H9 (cell line): ENCODE measurements at regions not wholly inside any gene's neighbourhood (a gene's known extent, or its start where the extent isn't known, plus 50 kb on each side); places are given as distances from the start of the nearest gene placed in this dataset.

Experiments used
- DNase-seq: peaks from one replicate; pipeline ENCODE4 v3.0.0-alpha.2; 2017
- H2AFZ ChIP-seq: one replicate; pipeline ENCODE4 v1.6.1; 2013; ENCODE audit warnings: mild to moderate bottlenecking, low read length, control low read depth, moderate library complexity
- H2AK5ac ChIP-seq: 2 replicates; pipeline ENCODE4 v1.6.1; 2013; ENCODE audit warnings: low read length, control low read depth, mixed read lengths; ENCODE audit not compliant: insufficient read length
- H2BK120ac ChIP-seq: one replicate; pipeline ENCODE4 v1.6.1; 2013; ENCODE audit warnings: low read depth, mild to moderate bottlenecking, low read length, control low read depth, inconsistent platforms; ENCODE audit not compliant: poor library complexity, severe bottlenecking
- H2BK12ac ChIP-seq: 2 replicates; pipeline ENCODE4 v1.6.1; 2013; ENCODE audit warnings: low read length, control low read depth, mixed read lengths, low read depth; ENCODE audit not compliant: insufficient read length
- H2BK15ac ChIP-seq: 2 replicates; pipeline ENCODE4 v1.6.1; 2013; ENCODE audit warnings: low read depth, low read length, control low read depth
- H2BK20ac ChIP-seq: one replicate; pipeline ENCODE4 v1.6.1; 2013; ENCODE audit warnings: low read depth, mild to moderate bottlenecking, low read length, control low read depth, inconsistent platforms; ENCODE audit not compliant: poor library complexity, severe bottlenecking
- H2BK5ac ChIP-seq: 2 replicates; pipeline ENCODE4 v1.6.1; 2013; ENCODE audit warnings: low read length, control low read depth, mixed read lengths; ENCODE audit not compliant: insufficient read length
- H3K14ac ChIP-seq: 2 replicates; pipeline ENCODE4 v1.6.1; 2013; ENCODE audit warnings: low read length, control low read depth; ENCODE audit not compliant: insufficient read depth
- H3K18ac ChIP-seq: 2 replicates; pipeline ENCODE4 v1.6.1; 2013; ENCODE audit warnings: low read depth, mild to moderate bottlenecking, mixed read lengths, low read length, control low read depth; ENCODE audit not compliant: insufficient read length
- H3K23ac ChIP-seq: 2 replicates; pipeline ENCODE4 v1.6.1; 2013; ENCODE audit warnings: low read length, control low read depth, mixed read lengths, low read depth; ENCODE audit not compliant: insufficient read length
- H3K23me2 ChIP-seq: 2 replicates; pipeline ENCODE4 v1.6.1; 2013; ENCODE audit warnings: low read depth, mild to moderate bottlenecking, mixed read lengths, low read length, control low read depth; ENCODE audit not compliant: insufficient read length, poor library complexity, severe bottlenecking
- H3K27ac ChIP-seq: 2 replicates; pipeline ENCODE4 v1.5.1; 2013; ENCODE audit warnings: low read length, control low read depth, mixed read lengths, low read depth; ENCODE audit not compliant: insufficient read length
- H3K27me3 ChIP-seq: 2 replicates; pipeline ENCODE4 v1.6.1; 2013; ENCODE audit warnings: low read length, control low read depth, inconsistent platforms; ENCODE audit not compliant: insufficient read depth
- H3K4ac ChIP-seq: 2 replicates; pipeline ENCODE4 v1.6.1; 2013; ENCODE audit warnings: low read depth, mild to moderate bottlenecking, control low read depth, inconsistent platforms, low read length, moderate library complexity
- H3K4me1 ChIP-seq: 2 replicates; pipeline ENCODE4 v1.6.1; 2013; ENCODE audit warnings: low read length, control low read depth, inconsistent platforms; ENCODE audit not compliant: insufficient read depth
- H3K4me2 ChIP-seq: 2 replicates; pipeline ENCODE4 v1.6.1; 2013; ENCODE audit warnings: low read length, control low read depth, mixed read lengths; ENCODE audit not compliant: insufficient read length, insufficient read depth
- H3K56ac ChIP-seq: 2 replicates; pipeline ENCODE4 v1.6.1; 2013; ENCODE audit warnings: low read depth, mild to moderate bottlenecking, mixed read lengths, low read length, control low read depth; ENCODE audit not compliant: insufficient read length
- H3K79me1 ChIP-seq: 2 replicates; pipeline ENCODE4 v1.6.1; 2013; ENCODE audit warnings: low read depth, mild to moderate bottlenecking, moderate library complexity, low read length, control low read depth, inconsistent platforms; ENCODE audit not compliant: insufficient read depth, poor library complexity, severe bottlenecking
- H3K79me2 ChIP-seq: 2 replicates; pipeline ENCODE4 v1.6.1; 2013; ENCODE audit warnings: low read length, control low read depth, inconsistent platforms; ENCODE audit not compliant: insufficient read depth
- H3K9ac ChIP-seq: 2 replicates; pipeline ENCODE4 v1.6.1; 2013; ENCODE audit warnings: low read length, control low read depth, mixed read lengths; ENCODE audit not compliant: insufficient read length; ENCODE audit errors: extremely low read depth
- H3K9me3 ChIP-seq: one replicate; pipeline ENCODE4 v1.6.1; 2013; ENCODE audit warnings: low read depth, low read length, inconsistent platforms; ENCODE audit not compliant: control insufficient read depth
- H3T11ph ChIP-seq: one replicate; pipeline ENCODE4 v1.6.1; 2013; ENCODE audit warnings: mild to moderate bottlenecking, low read length, control low read depth, inconsistent platforms
- H4K20me1 ChIP-seq: one replicate; pipeline ENCODE4 v1.6.1; 2013; ENCODE audit not compliant: control insufficient read depth, insufficient read length, insufficient read depth
- H4K5ac ChIP-seq: 2 replicates; pipeline ENCODE4 v1.6.1; 2013; ENCODE audit warnings: low read depth, mild to moderate bottlenecking, mixed read lengths, low read length, control low read depth; ENCODE audit not compliant: insufficient read length
- H4K8ac ChIP-seq: replicated peaks from 2 replicates; pipeline ENCODE4 v1.6.1; 2013; ENCODE audit warnings: low read length, control low read depth, mixed read lengths, low read depth; ENCODE audit not compliant: insufficient read length
- H4K91ac ChIP-seq: 2 replicates; pipeline ENCODE4 v1.6.1; 2013; ENCODE audit warnings: low read depth, mild to moderate bottlenecking, moderate library complexity, mixed read lengths, low read length, control low read depth; ENCODE audit not compliant: insufficient read length
- H3K27ac Mint-ChIP-seq, 3 experiments: 2 replicates in 2 of 3; 3 replicates in 1 of 3; pipeline ENCODE4 v1.8.0; 2020 to 2021; ENCODE audit warnings: mixed read lengths in 3 of 3, mild to moderate bottlenecking in 1 of 3, moderate library complexity in 1 of 3
- H3K27me3 Mint-ChIP-seq: 2 replicates; pipeline ENCODE4 v1.8.0; 2021; ENCODE audit warnings: low read depth, mild to moderate bottlenecking, moderate library complexity, mixed read lengths
- H3K36me3 Mint-ChIP-seq, 3 experiments: 2 replicates in 2 of 3; 3 replicates in 1 of 3; pipeline ENCODE4 v1.8.0; 2020 to 2021; ENCODE audit warnings: low read depth in 3 of 3, mixed read lengths in 3 of 3; ENCODE audit not compliant: insufficient read depth in 1 of 3
- H3K4me1 Mint-ChIP-seq, 2 experiments: 2 replicates each; pipeline ENCODE4 v1.8.0; 2020; ENCODE audit warnings: mixed read lengths in 2 of 2
- H3K4me3 Mint-ChIP-seq, 2 experiments: 2 replicates in 1 of 2; 3 replicates in 1 of 2; pipeline ENCODE4 v1.8.0; 2020 to 2021; ENCODE audit warnings: mild to moderate bottlenecking in 2 of 2, mixed read lengths in 2 of 2, moderate library complexity in 1 of 2
- H3K9me3 Mint-ChIP-seq, 2 experiments: 2 replicates in 1 of 2; 3 replicates in 1 of 2; pipeline ENCODE4 v1.8.0; 2020; ENCODE audit warnings: mild to moderate bottlenecking in 2 of 2, mixed read lengths in 2 of 2, moderate library complexity in 1 of 2
- CTCF ChIP-seq: fragments of 200-600 bp; sonication (generic); conservative IDR thresholded peaks from 3 replicates; pipeline ENCODE4 v1.8.0; 2021; ENCODE audit warnings: antibody characterized with exemption, mild to moderate bottlenecking
- WGBS: extraction: QIAGEN DNeasy Blood & Tissue Kit; methylation state at CpG from one replicate; pipeline ENCODE4 v1.1.7; 2013; ENCODE audit warnings: missing lambda C conversion rate, low lambda C conversion rate, mixed read lengths; ENCODE audit not compliant: insufficient read length; ENCODE audit errors: extremely low coverage; 5-methylcytosine and 5-hydroxymethylcytosine counted together

GRCh38 chr13:91078093-91078679, 269.3 kb upstream of the MIR17HG start:
- Histone ChIP-seq H2BK12ac (no peak overlapping the region), H2AFZ (no peak overlapping the region), H3K79me2 (no peaks in the 10 kb centered on the region), H3K9me3 (no peaks in the 10 kb centered on the region), H3K27ac (no peak overlapping the region), H3K56ac (no peak overlapping the region), H3K4me1 (no peaks in the 10 kb centered on the region), H3K79me1 (no peaks in the 10 kb centered on the region), H4K91ac (no peak overlapping the region), H3K4ac (no peak overlapping the region), H2BK5ac (no peak overlapping the region), H3K23ac (no peak overlapping the region), H3K14ac (no peak overlapping the region), H3K4me2 (no peak overlapping the region), H4K20me1 (no peaks in the 10 kb centered on the region), H4K5ac (no peak overlapping the region), H3K18ac (no peak overlapping the region), H2BK15ac (no peak overlapping the region), H3K27me3 (no peaks in the 10 kb centered on the region), H3K23me2 (no peaks in the 10 kb centered on the region), H2BK20ac (no peak overlapping the region), H4K8ac (no peak overlapping the region), H2BK120ac (no peak overlapping the region), H3K9ac (no peak overlapping the region), H3T11ph (no peak overlapping the region), H2AK5ac (no peak overlapping the region)
- Mint-ChIP-seq H3K4me3 (no peak overlapping the region), H3K27ac (no peak overlapping the region), H3K4me1 (no peaks in the 10 kb centered on the region), H3K27me3 (no peaks in the 10 kb centered on the region), H3K9me3 (no peaks in the 10 kb centered on the region), H3K36me3 (no peaks in the 10 kb centered on the region)
- TF ChIP-seq CTCF, result peak; percentile 62
- no CpG with 5 or more reads among the region's 4 CpGs for WGBS
- no peak for DNase-seq
